ENCODE measurements at regions not wholly inside any gene's neighbourhood (a gene's known extent, or its start where the extent isn't known, plus 50 kb on each side); places are given as distances from the start of the nearest gene placed in this dataset.

DNA sequence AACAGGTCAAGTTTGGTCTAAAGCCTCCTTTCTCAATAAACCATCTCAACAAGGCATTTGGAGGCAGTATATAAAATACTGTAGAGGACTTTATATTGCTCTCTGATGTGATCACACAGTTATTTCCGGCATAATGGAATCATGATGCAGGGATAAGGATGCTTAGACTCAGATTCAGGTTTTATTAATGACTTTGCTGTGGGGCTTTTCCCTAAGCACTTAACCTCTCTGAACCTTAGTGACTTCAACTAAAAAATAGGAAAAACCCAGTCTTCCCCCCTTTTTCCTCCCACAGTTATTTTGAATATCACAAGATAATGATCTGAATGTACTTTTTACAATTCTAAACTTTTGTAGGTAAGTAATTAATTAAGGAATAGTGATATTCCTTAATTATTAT lies 94.8 kb upstream of the TENM4 start:
- in situ Hi-C loops (cut with HindIII; ENCODE audit: low sequenced_read_pairs), result no loop called here
- no peak for DNase-seq (ENCODE audit: low read depth, low spot score)

DNA sequence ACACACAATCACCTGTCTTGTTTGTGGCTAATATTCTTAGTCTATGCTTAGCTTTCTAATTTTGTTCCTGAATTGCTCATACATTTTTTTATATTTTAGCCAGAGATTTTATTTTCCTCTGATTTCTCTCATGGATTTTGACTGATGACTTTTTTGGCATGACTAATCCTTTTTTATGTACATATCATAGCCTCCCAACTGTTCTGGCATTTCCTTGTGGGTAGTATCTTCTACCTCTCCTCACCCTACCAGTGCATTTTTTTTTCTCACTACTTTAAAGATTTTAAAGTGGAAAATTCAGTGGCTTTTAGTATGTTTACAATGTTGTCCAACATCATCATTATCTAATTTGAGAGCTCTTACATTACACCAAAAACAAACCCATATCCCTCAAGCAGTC lies 84.4 kb upstream of the TENM4 start:
- DNase-seq (ENCODE audit: low read depth, low spot score), result no peak
- no peak overlapping the region for H3K4me3 ChIP-seq (ENCODE audit: low read depth, low read length)
- TF ChIP-seq, protein P1, sequence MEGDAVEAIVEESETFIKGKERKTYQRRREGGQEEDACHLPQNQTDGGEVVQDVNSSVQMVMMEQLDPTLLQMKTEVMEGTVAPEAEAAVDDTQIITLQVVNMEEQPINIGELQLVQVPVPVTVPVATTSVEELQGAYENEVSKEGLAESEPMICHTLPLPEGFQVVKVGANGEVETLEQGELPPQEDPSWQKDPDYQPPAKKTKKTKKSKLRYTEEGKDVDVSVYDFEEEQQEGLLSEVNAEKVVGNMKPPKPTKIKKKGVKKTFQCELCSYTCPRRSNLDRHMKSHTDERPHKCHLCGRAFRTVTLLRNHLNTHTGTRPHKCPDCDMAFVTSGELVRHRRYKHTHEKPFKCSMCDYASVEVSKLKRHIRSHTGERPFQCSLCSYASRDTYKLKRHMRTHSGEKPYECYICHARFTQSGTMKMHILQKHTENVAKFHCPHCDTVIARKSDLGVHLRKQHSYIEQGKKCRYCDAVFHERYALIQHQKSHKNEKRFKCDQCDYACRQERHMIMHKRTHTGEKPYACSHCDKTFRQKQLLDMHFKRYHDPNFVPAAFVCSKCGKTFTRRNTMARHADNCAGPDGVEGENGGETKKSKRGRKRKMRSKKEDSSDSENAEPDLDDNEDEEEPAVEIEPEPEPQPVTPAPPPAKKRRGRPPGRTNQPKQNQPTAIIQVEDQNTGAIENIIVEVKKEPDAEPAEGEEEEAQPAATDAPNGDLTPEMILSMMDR (IDR thresholded peaks at IDR 0.05; ENCODE audit: low read depth, low read length), result no peak
- in situ Hi-C loops (cut with HindIII; ENCODE audit: low sequenced_read_pairs), result no loop called here

More for the DNA sequence above, 94.8 kb upstream of the TENM4 start:
- no peak overlapping the region for H3K4me3 ChIP-seq (ENCODE audit: low read depth, low read length)
- TF ChIP-seq, protein P1 (IDR thresholded peaks at IDR 0.05; ENCODE audit: low read depth, low read length), result no peak

DNA sequence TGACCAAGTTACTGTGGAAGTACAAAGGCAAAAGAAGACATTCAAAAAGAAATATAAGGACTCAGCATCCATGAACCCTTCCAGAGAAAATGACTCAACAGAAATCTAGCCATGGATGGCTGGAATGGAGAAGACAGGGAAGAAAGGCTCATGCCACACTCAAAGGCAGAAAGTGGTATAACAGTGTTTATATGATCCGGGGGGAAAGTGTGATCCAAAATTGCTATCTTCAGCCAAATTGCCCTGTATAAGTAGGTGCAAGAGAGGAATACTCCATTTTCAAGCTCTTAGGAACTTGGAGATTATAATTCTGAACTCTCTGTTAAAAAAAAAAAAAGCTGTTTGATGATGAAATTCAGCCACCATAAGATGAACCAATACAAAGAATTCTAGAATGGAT lies 81.8 kb upstream of the TENM4 start:
- no peak for DNase-seq (ENCODE audit: low read depth, low spot score)
- H3K4me3 ChIP-seq (ENCODE audit: low read depth, low read length), result no peak overlapping the region
- in situ Hi-C loops (cut with HindIII; ENCODE audit: low sequenced_read_pairs), result no loop called here
- TF ChIP-seq, protein P1 (IDR thresholded peaks at IDR 0.05; ENCODE audit: low read depth, low read length), result no peak

- no peak for DNase-seq (ENCODE audit: low read depth, low spot score)
- TF ChIP-seq, protein P1 (IDR thresholded peaks at IDR 0.05; ENCODE audit: low read depth, low read length), result no peak
- in situ Hi-C loops (cut with HindIII; ENCODE audit: low sequenced_read_pairs), result no loop called here
- H3K4me3 ChIP-seq (ENCODE audit: low read depth, low read length), result no peak overlapping the region
Measured at GRCh38 chr11:79520086-79520485, 79.3 kb upstream of the TENM4 start.

DNA sequence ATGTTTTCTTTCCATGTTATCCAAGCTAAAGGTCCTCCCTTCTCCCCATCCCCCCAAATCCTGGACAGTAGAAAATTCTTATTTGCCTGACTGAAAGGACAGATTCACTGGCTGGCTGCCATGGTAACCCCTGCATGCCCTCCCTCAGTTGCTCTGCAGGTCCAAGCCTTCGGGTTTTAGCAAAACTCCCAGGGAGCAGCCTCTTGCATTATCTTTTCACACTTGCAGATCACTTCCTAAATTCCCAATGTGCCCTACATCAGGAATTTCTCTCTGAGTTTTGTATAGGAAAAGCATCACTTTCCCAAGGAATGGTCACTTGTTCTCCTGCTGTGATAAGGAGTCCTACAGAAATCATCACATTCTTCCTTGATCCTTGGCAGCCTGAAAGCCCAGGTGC lies 75.0 kb upstream of the TENM4 start:
- DNase-seq (ENCODE audit: low read depth, low spot score), result no peak
- TF ChIP-seq, protein P1 (IDR thresholded peaks at IDR 0.05; ENCODE audit: low read depth, low read length), result no peak

GRCh38 chr11:79514695-79515094 lies 73.9 kb upstream of the TENM4 start:
- in situ Hi-C loops (cut with HindIII; ENCODE audit: low sequenced_read_pairs), result no loop called here
- TF ChIP-seq, protein P1 (IDR thresholded peaks at IDR 0.05; ENCODE audit: low read depth, low read length), result no peak
- no peak for DNase-seq (ENCODE audit: low read depth, low spot score)
- no peak overlapping the region for H3K4me3 ChIP-seq (ENCODE audit: low read depth, low read length)

More for the DNA sequence above, 75.0 kb upstream of the TENM4 start:
- no peak overlapping the region for H3K4me3 ChIP-seq (ENCODE audit: low read depth, low read length)
- in situ Hi-C loops (cut with HindIII; ENCODE audit: low sequenced_read_pairs), result no loop called here

DNA sequence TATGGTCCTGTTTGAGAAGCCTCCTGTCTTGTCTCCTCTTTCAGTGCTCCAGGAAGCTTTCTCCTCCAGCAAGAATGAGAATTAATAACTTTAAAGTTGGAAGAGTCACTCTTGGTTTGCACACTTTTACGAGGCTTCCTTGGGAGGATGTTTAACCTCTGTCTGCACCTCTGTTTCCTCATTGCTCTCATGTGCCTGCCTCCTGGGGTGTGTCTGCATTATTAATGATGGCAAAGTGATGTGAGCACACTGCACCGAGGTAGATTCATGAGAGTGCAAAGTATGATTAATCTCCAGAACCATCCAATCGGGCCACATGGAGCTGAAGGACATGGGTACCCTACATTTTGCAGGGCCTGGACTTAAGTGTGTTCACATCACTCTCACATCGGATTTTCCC lies 73.5 kb upstream of the TENM4 start:
- TF ChIP-seq, protein P1 (IDR thresholded peaks at IDR 0.05; ENCODE audit: low read depth, low read length), result no peak
- in situ Hi-C loops (cut with HindIII; ENCODE audit: low sequenced_read_pairs), result no loop called here

More for the DNA sequence above, 73.5 kb upstream of the TENM4 start:
- DNase-seq (ENCODE audit: low read depth, low spot score), result no peak
- H3K4me3 ChIP-seq (ENCODE audit: low read depth, low read length), result no peak overlapping the region
